Coronary artery (tissue), 2 donors: ENCODE measurements at regions not wholly inside any gene's neighbourhood (a gene's known extent, or its start where the extent isn't known, plus 50 kb on each side); places are given as distances from the start of the nearest gene placed in this dataset.

Source experiments
- DNase-seq: peaks from one replicate; pipeline ENCODE4 v3.0.0-alpha.2; 2017; ENCODE audit warnings: low spot score
- H3K27ac ChIP-seq, 2 donors: fragments of 200-600 bp; sonication (generic); one replicate each; pipeline ENCODE4 v1.5.1; 2016 to 2019
- H3K4me3 ChIP-seq: fragments of 200-600 bp; sonication (generic); 2 replicates; pipeline ENCODE4 v1.5.1; 2016; ENCODE audit warnings: mild to moderate bottlenecking, moderate library complexity
- TF ChIP-seq, protein P1 (sequence below): fragments of 200-600 bp; sonication (generic); IDR thresholded peaks from one replicate; pipeline ENCODE4 v1.5.1; 2019; ENCODE audit warnings: antibody characterized with exemption

DNA sequence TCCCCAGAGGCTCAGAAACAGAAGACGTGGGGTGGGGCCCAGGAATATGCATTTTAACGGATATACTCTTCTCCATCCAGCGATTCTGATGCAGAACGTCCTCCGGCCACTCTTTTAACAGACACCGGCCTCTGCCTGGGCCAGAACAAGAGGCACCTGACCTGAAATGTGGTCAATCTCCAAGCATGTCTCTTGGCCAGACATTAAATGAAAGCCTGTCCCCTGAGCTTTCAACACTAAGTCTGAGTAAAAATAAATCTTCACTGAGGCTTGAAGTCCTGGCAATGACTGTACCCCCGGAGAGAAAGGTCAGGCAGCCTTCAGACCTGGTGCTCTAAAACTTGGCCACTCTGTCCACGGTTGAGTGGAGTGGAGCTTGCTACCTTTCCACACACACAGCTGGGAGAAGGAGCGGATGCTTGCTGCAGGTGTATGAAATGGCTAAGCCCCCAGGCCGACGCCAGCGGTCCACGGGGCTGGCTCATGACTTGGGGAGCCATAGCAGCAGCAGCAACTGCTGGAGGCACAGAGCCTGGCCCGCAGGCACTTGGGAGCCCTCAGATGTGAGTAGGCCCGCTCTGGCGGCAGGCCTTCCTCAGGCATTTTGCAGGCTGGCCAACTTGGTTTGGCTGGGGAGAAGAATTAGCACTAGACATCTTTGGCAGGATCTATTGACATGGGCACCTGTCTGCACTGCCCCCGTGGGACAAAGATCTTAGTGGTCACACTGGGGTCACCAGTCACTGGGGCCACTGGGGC lies 79.7 kb downstream of the TMEM17 start:
- no peak overlapping the region for H3K27ac ChIP-seq
- DNase-seq = no peak

DNA sequence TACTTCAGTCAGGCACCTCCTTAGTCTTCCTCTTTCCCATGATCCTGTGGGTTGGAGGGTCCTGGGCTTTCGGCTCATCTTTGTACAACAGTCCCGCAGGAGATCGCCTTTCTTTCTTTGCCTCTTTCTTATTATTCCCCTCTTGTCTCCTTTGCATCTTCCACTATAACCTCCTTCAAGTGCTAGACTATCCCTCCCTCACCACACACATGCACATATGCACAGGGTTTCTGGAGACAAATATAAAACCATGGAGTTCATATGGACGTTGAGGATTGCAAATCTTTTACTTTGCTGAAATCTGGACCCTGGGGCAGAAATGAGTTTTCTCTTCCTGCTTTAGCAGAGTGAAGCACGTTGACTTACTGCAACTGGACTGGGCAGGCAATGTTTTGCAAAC lies 80.3 kb downstream of the TMEM17 start:
- H3K4me3 ChIP-seq = no peak overlapping the region
- TF ChIP-seq, protein P1, sequence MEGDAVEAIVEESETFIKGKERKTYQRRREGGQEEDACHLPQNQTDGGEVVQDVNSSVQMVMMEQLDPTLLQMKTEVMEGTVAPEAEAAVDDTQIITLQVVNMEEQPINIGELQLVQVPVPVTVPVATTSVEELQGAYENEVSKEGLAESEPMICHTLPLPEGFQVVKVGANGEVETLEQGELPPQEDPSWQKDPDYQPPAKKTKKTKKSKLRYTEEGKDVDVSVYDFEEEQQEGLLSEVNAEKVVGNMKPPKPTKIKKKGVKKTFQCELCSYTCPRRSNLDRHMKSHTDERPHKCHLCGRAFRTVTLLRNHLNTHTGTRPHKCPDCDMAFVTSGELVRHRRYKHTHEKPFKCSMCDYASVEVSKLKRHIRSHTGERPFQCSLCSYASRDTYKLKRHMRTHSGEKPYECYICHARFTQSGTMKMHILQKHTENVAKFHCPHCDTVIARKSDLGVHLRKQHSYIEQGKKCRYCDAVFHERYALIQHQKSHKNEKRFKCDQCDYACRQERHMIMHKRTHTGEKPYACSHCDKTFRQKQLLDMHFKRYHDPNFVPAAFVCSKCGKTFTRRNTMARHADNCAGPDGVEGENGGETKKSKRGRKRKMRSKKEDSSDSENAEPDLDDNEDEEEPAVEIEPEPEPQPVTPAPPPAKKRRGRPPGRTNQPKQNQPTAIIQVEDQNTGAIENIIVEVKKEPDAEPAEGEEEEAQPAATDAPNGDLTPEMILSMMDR = no peak
- H3K27ac ChIP-seq = no peak overlapping the region
- no peak for DNase-seq

More for the DNA sequence above, 79.7 kb downstream of the TMEM17 start:
- TF ChIP-seq, protein P1 = no peak
- no peak overlapping the region for H3K4me3 ChIP-seq

DNA sequence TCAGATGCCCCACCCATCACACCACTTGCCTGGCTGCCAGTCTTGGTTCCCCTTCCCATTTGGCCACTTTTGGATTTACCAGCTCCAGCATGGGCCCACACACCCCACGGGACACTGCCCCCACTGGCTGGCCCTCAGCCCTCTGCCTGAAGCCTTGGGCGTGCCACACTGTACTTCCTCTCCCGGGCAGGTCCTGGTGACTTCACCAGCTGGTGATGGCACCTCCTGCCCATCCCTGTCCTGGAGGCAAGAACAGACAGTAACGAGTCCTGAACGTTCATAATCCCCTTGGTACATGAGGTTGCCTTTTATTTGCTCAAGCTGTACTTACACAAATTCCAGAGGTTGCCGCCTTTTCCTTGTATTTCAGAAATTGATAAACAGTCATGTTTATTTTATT lies 81.1 kb downstream of the TMEM17 start:
- TF ChIP-seq, protein P1 = no peak
- DNase-seq = no peak
- no peak overlapping the region for H3K27ac ChIP-seq
- H3K4me3 ChIP-seq = no peak overlapping the region

DNA sequence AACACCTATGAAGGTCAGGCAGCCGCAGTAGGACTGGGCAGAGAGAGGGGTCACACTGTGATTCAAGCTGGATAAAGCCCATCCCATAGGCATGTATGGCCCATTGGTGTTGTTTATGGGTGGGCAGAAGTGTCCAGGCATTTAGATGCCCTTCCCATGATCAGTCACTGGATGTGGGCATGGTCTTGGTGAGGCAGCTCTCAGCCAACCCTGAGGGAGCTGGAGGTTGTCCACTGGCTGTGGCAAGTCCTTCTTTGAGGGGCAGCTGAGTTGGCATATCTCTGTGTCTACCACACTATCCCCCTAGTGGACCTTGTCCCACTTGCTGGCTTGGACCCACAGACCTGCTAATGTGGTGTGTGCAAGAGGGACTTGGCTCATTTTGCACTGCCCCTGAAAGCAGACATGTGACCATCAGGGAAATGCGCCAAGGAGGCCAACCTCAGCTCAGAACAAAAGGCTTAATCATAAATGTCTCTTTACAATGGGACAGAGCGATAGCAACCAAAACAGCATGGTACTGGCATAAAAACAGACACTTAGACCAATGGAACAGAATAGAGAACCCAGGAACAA lies 82.0 kb downstream of the TMEM17 start:
- H3K4me3 ChIP-seq = no peak overlapping the region
- DNase-seq = no peak
- TF ChIP-seq, protein P1 = no peak
- H3K27ac ChIP-seq = no peak overlapping the region

DNA sequence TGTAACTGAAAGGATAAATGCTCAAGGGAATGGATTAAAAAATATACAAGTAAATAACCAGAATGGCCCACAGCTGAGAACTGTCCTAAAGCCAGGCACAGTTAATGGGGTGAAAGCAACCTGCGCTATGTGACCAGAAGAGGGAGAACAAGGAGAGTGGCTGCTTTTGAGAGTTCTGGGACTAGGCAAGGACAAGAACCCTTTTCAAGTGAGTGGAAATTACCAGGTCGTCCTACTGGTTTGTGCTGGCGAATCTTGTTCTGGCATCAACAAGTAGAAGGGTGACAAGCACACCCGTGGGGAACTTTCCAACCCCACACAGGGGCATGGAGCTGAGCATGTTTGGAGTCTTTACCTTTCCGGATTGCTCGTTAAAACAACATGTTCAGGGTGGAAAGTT lies 82.8 kb downstream of the TMEM17 start:
- no peak for DNase-seq
- TF ChIP-seq, protein P1 = no peak
- no peak overlapping the region for H3K27ac ChIP-seq

DNA sequence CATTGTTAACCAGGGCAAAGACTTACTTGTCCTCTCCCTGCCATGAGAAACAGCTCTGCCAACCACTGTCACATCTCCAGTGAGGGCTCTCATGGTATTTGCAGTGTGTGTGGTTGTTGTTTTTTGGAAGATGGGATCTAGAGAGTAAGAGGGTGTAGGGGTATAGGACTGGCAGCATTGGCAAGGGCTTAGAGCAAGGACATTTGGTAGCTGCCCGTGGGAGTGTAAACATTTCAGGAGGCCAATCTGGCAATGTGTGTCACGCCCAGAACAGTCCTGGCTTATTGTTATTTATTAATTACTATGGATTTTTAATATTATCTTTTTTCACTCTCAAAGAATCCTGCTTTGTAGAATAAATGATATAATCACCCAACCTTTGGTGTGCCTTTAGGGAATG lies 90.5 kb downstream of the TMEM17 start:
- H3K4me3 ChIP-seq = no peak overlapping the region
- H3K27ac ChIP-seq = no peak overlapping the region
- DNase-seq = no peak
- TF ChIP-seq, protein P1 = no peak

More for the DNA sequence above, 82.8 kb downstream of the TMEM17 start:
- H3K4me3 ChIP-seq = no peak overlapping the region

DNA sequence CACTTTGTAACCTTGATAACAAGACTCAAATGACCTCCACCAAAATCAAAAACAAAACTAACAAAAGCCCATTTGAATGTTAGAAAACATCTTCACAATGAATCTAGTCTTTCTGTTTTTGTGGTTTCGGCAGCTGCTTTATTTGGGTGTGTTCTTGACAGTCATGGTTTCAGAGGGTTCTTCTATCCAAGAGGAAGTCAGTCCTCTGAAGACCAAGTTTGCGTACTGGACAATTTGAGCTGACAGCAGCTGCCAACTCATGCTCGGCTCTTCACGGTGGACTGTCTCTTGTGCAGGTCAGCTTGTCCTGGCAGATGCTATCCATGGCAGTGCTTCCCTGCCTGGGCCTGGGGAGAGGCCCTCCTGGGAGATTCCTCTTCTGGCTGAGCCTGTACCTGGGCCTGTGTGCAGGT lies 91.0 kb downstream of the TMEM17 start:
- no peak for DNase-seq
- TF ChIP-seq, protein P1 = no peak
- Histone ChIP-seq H3K4me3 (no peak overlapping the region), H3K27ac (no peak overlapping the region)
